ENCODE measurements at regions not wholly inside any gene's neighbourhood (a gene's known extent, or its start where the extent isn't known, plus 50 kb on each side); places are given as distances from the start of the nearest gene placed in this dataset.

GRCh38 chr6:126738641-126739040, 379.8 kb upstream of the RSPO3 start:
- TF ChIP-seq CTCF (conservative IDR thresholded peaks at IDR 0.05; ENCODE audit: low read length) (no peak), EZH2phosphoT487 (IDR thresholded peaks at IDR 0.05; ENCODE audit: borderline replicate concordance) (no peak)
